Stimulated activated CD4-positive, alpha-beta T cell treated with anti-CD3 and anti-CD28 coated beads, Interleukin-15, amount 100 ng/mL, for 24 hours (primary cell): ENCODE measurements at regions not wholly inside any gene's neighbourhood (a gene's known extent, or its start where the extent isn't known, plus 50 kb on each side); places are given as distances from the start of the nearest gene placed in this dataset.
"Not testable (repeated sequence)": the region's sequence is repeated elsewhere in the genome, so short reads cannot be mapped to it uniquely, and the experiment has no call there.

Experiments
- DNase-seq: peaks from one replicate; pipeline ENCODE4 v3.0.0-alpha.2; 2020

GRCh38 chr11:121936781-121937447 is 179.1 kb downstream of the BLID start:
- no peak for DNase-seq

DNA sequence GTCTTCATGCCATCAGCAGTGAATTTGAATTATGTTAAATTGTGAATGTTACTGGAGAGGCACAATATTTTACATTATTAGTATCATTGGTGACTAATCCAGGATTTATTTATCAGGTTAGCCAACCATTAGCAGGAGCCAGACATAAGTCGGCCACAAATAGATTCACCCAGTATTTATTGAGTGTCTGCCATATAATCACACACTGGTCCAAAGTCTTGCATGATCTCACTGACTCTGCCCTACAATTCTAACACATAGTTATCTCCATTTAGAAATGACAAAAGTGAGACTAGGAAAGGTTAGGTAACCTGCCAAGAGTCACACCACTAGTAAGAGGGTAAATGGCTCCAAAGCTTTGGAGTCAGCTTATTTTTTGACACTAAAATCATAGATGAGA is 179.6 kb downstream of the BLID start:
- DNase-seq: no peak

- no peak for DNase-seq
Observed at GRCh38 chr11:121933694-121934093, 182.3 kb downstream of the BLID start.

GRCh38 chr11:121933294-121933693 is 182.7 kb downstream of the BLID start:
- DNase-seq: no peak

DNA sequence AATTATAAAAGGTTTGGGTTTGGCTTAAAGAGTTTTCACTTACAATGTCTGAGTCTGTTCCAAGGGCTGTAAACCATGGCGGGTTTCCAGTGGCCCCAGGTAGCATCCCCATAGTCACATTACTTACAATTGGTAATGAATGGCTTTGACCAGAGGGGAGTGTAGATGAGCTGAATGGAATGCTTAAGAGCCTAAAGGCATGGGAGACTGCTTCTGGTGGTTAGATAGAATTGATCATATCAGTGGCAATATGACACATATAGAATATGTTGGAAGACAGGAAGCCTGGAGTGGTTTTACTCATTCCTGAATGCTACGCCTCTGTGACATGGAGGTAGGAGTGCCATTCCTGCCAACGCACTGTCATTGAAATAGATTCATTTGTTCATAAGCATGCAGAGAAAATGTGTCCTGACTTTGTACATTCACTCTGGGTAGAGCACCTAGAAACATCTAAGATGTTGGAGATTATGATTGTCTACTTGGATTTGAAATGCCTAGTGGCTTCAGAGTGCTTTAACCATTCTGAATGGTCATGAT is 183.3 kb downstream of the BLID start:
- no peak for DNase-seq

DNA sequence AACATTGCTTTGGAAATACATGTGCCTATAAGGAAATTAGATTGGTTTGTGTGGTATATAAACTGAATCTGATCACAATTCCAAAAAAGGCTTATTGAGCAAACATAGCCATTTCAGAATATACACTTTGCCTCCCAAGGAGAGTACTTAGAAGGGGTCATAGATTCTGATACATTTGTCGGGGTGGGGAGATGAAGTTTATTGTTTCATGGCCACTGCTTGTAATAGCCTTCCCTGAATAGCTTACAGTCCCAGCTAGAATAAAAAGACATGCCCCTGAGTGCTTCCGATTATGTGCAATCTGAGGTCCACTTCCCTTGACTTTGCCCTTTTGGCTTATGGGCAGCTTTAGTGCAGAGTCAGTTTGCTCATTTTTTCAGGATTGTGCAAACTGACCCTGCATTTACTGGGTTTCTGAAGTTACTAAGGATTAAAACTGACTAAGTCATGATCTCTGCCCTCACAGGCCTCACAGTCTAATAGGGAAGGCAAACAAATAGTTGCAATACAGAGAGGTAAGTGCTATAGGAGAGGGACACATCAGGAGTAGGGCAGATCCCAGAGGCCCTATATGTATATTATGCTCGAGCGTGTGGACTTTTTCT is 184.2 kb downstream of the BLID start:
- DNase-seq: no peak

- DNase-seq: no peak
Observed at GRCh38 chr11:121931121-121931520, 184.9 kb downstream of the BLID start.

- no peak for DNase-seq
Observed at GRCh38 chr11:121930004-121930965, 185.7 kb downstream of the BLID start.

- no peak for DNase-seq
Observed at GRCh38 chr11:121929581-121929980, 186.4 kb downstream of the BLID start.

DNA sequence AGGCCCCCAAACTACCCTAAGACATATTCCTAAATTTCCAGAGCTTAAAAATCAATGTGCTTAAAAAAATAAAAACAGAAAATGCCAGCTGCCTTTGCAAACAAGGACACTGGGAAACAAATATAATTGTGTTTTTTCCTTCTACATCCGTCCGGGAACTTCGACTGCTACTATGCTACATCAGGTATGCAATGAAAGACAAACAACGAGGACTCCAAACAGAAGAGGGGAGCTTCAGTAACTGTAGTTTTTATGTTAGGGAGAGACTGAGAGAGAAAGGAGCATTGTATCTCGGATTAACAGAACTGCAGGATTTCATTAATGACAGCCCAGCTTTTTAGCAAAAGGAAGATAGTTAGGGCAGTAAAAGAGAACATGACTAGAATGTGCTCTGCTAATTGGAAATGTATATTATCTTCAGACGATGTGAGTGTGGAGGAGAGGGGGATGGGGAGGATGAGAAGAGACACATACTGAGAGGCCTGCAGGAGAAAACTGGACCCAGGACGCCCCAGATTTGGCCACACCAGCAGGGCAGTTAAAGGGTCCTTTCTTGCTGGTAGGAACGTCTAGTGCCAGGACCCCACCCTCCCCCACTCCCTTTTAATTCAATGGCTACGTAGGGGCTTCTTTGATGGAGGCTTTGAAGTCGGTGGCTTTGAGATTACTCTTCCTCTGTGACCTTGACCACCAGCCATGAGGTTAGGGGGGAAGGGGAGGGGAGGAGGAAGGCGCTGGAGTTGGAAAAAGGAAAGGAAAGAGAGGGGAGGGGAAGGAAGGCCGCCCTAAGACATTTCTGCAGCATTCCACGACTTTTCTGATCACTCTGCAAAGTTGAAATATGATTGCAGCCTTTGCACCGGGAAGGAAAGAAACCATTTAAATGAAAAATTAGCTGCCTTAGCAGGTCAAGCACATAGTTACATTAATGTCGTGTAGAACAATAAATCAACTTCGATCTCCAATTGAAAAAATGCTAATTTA is 187.1 kb downstream of the BLID start:
- no peak for DNase-seq

- no peak for DNase-seq
Observed at GRCh38 chr11:121927789-121928188, 188.2 kb downstream of the BLID start.

DNA sequence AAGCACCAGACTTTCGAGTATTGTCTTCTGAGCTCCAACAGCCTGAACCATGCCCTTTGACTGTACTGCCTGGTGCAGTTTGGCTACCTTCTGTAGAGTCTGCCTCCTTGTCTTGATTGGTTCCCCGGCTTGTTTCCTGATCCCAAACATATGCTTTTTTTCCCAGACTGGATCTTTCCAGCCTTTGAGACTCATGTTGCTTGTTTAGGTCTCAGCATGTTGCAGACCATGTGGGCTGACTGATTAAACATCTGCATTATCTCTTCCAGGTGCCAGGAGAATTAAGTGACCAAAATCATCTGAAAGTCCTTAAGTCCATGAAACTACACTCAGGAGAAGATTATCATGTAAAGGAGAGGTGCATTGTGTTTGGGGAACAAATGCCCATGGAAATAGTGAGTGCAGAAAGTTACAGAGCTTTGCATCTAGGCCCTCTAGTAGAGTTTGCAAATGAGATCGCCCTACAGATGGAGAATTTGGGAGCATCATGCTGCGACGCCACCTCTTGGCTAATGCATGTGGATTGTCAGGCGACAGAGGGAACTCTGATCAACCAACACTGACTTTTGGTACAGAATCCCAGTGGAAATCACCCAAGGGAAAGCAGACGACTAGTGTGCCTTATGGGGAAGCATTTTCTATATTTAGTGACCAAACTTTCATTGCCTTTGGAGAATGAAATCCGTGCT is 188.8 kb downstream of the BLID start:
- no peak for DNase-seq

GRCh38 chr11:121924191-121924590 is 191.8 kb downstream of the BLID start:
- no peak for DNase-seq

GRCh38 chr11:121917482-121917881 is 198.5 kb downstream of the BLID start:
- DNase-seq: no peak

DNA sequence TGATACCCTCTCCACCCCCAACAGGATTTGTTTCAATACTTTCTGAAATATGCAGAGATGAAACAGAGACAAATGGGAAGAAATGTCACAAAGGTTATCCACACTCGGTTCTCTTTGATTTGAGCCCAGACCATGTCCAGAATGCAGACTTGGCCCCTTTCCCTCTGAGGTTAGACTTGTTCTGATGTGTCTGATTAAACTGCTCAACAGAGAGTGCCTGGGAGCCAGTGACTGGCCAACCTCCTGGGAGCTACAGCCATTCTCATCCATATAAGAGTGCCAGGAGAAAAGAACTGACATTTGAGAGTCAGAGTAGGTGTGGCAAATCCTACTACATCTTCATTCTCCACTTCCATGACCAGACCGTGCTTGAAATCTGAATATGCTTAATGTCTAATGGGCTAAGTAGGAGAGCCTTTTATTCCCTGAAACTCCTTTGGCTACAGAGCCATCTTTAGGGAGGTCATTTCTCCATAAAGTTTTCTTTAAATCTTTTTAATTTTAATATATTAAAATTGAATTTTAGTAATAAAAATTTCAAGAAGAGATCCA is 201.4 kb downstream of the BLID start:
- DNase-seq: no peak

- DNase-seq: no peak
Observed at GRCh38 chr11:121909596-121909995, 206.4 kb downstream of the BLID start.

DNA sequence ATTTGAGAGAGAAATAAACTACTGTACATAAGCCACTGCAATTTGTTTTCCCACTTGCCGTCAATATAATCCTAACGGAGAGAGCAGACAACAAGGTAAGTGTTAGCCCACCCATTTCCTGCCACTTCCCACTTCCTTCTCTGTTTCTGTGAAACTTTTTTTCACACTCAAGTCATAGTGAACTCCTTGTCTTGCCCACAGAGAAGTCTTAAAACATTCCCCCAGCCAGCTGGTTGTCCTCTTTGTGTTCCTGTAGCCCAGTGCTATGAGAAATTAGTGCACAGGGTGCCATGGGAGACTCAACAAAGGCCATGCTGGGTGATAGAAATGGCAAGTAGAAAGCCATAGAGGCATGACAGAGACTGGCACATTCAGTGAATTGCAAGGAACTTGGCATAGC is 208.6 kb downstream of the BLID start:
- DNase-seq: no peak

DNA sequence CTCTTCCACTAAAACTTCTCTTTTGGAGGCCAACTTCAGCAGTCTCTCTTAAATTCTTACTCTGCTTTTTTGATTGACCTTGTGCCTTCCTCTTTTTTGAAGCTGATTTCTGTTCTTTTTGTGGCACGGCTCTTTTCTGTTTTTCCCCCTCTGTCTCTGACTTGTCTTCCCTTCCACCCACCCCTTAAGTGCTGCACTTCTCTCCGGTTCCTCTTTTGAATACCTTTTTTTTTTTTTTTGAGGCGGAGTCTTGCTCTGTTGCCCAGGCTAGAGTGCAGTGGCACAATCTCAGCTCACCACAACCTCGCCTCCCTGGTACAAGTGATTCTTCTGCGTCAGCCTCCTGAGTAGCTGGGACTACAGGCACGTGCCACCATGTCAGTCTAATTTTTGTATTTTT is 211.9 kb downstream of the BLID start:
- DNase-seq: no peak

- DNase-seq: no peak
Observed at GRCh38 chr11:121901886-121902285, 214.1 kb downstream of the BLID start.

- DNase-seq: not testable (repeated sequence)
Observed at GRCh38 chr11:121901417-121901816, 214.6 kb downstream of the BLID start.

- DNase-seq: no peak
Observed at GRCh38 chr11:121899520-121899919, 216.5 kb downstream of the BLID start.
